B cell (primary cell): ENCODE measurements at regions not wholly inside any gene's neighbourhood (a gene's known extent, or its start where the extent isn't known, plus 50 kb on each side); places are given as distances from the start of the nearest gene placed in this dataset.
"Not testable (repeated sequence)": the region's sequence is repeated elsewhere in the genome, so short reads cannot be mapped to it uniquely, and the experiment has no call there.

Experiments
- ATAC-seq: fragments of 200-7000 bp; cut with Tn5 transposase; one replicate; pipeline ENCODE4 v1.10.0; 2021; ENCODE audit warnings: low read depth, mild to moderate bottlenecking, moderate number of reproducible peaks, moderate library complexity
- CTCF ChIA-PET: fragments of 350-600 bp; sonication (Branson Sonifier 250); formaldehyde crosslinking; loops from one replicate; lab custom pipeline; 2021; ENCODE audit warnings: antibody characterized with exemption, inconsistent platforms; lab: Charles Lee
- POLR2A ChIA-PET: fragments of 350-600 bp; sonication (Branson Sonifier 250); formaldehyde crosslinking; loops from one replicate; lab custom pipeline; 2021; ENCODE audit warnings: antibody characterized with exemption; lab: Charles Lee
- DNase-seq: peaks from one replicate; pipeline ENCODE4 v3.0.0; 2013
- H2AFZ ChIP-seq: 2 replicates; pipeline ENCODE4 v1.6.1; 2012; ENCODE audit warnings: mild to moderate bottlenecking, low read depth, low read length; ENCODE audit not compliant: insufficient read depth, poor library complexity, severe bottlenecking
- H3K27ac ChIP-seq, 2 donors: 1 replicate in 1 of 2; 2 replicates in 1 of 2; pipeline ENCODE4 v1.5.1; 2012 to 2013; ENCODE audit warnings: low read length in 2 of 2, mild to moderate bottlenecking in 2 of 2, moderate library complexity in 1 of 2
- H3K27me3 ChIP-seq, 4 experiments: fragments of 200-600 bp in 1 of 4; sonication (generic) in 1 of 4; replicated peaks in 1 of 4; 1 replicate in 2 of 4; 2 replicates in 2 of 4; pipeline versions ENCODE4 v1.6.1 to v1.7.0; 2013 to 2016; ENCODE audit warnings: low read length in 3 of 4, mild to moderate bottlenecking in 2 of 4, mixed read lengths in 1 of 4, moderate library complexity in 1 of 4; ENCODE audit not compliant: insufficient read depth in 4 of 4, control insufficient read depth in 3 of 4; ENCODE audit errors: control extremely low read depth in 1 of 4
- H3K36me3 ChIP-seq, 2 experiments: replicated peaks in 1 of 2; 1 replicate in 1 of 2; 2 replicates in 1 of 2; pipeline versions ENCODE4 v1.6.1 to v1.7.1; 2013; ENCODE audit warnings: low read length in 1 of 2; ENCODE audit not compliant: insufficient read depth in 2 of 2, control insufficient read depth in 1 of 2; ENCODE audit errors: control extremely low read depth in 1 of 2, extremely low read depth in 1 of 2
- H3K4me1 ChIP-seq, 2 donors: fragments of 200-600 bp in 1 of 2; sonication (generic) in 1 of 2; 1 replicate in 1 of 2; 2 replicates in 1 of 2; pipeline versions ENCODE4 v1.5.1 to v1.6.1; 2013 to 2017; ENCODE audit warnings: low read length in 2 of 2; ENCODE audit not compliant: control insufficient read depth in 2 of 2, insufficient read depth in 2 of 2
- H3K4me2 ChIP-seq: replicated peaks from 2 replicates; pipeline ENCODE3; 2012; ENCODE audit warnings: mild to moderate bottlenecking, low read depth, low read length; ENCODE audit not compliant: poor library complexity, severe bottlenecking
- H3K4me3 ChIP-seq, 5 experiments: fragments of 200-600 bp in 1 of 5; sonication (generic) in 1 of 5; 1 replicate in 3 of 5; 2 replicates in 2 of 5; pipeline versions ENCODE4 v1.5.1 to v1.7.0; 2011 to 2016; ENCODE audit warnings: low read length in 4 of 5, mild to moderate bottlenecking in 4 of 5, low read depth in 2 of 5, control low read depth in 1 of 5, moderate library complexity in 1 of 5; ENCODE audit not compliant: insufficient read depth in 1 of 5; ENCODE audit errors: control extremely low read depth in 1 of 5, extremely low read depth in 1 of 5
- H3K79me2 ChIP-seq: fragments of 200-600 bp; sonication (generic); one replicate; pipeline ENCODE4 v1.6.0; 2016; ENCODE audit warnings: low read length; ENCODE audit not compliant: control insufficient read depth, insufficient read depth
- H3K9ac ChIP-seq: fragments of 200-600 bp; sonication (generic); 2 replicates; pipeline ENCODE4 v1.6.1; 2017; ENCODE audit warnings: mild to moderate bottlenecking, low read length, moderate library complexity
- H3K9me3 ChIP-seq, 3 donors: one replicate each; pipeline versions ENCODE4 v1.6.1 to v1.7.1; 2013; ENCODE audit warnings: low read length in 2 of 3; ENCODE audit not compliant: control insufficient read depth in 2 of 3, insufficient read depth in 1 of 3; ENCODE audit errors: control extremely low read depth in 1 of 3
- H4K20me1 ChIP-seq: 2 replicates; pipeline ENCODE4 v1.6.0; 2012; ENCODE audit warnings: mild to moderate bottlenecking, low read length; ENCODE audit not compliant: insufficient read depth, control insufficient read depth, poor library complexity, severe bottlenecking
- H3K27ac Mint-ChIP-seq: one replicate; pipeline ENCODE4 v1.8.0; 2021; ENCODE audit warnings: mixed read lengths
- H3K27me3 Mint-ChIP-seq: one replicate; pipeline ENCODE4 v1.8.0; 2021; ENCODE audit warnings: mixed read lengths
- H3K4me1 Mint-ChIP-seq: one replicate; pipeline ENCODE4 v1.8.0; 2021; ENCODE audit warnings: mixed read lengths
- H3K4me3 Mint-ChIP-seq: one replicate; pipeline ENCODE4 v1.8.0; 2021; ENCODE audit warnings: mixed read lengths
- H3K9me3 Mint-ChIP-seq: one replicate; pipeline ENCODE4 v1.8.0; 2022; ENCODE audit warnings: mixed read lengths; ENCODE audit not compliant: insufficient read depth
- EZH2 ChIP-seq: IDR thresholded peaks from 2 replicates; pipeline ENCODE4 v1.6.1; 2012; ENCODE audit warnings: borderline replicate concordance, low read depth, mild to moderate bottlenecking, moderate library complexity, low read length; ENCODE audit not compliant: insufficient read depth, poor library complexity, severe bottlenecking
- WGBS: methylation state at CpG from one replicate; pipeline ENCODE4 v1.1.5; 2013; ENCODE audit warnings: missing lambda C conversion rate; ENCODE audit not compliant: insufficient coverage; 5-methylcytosine and 5-hydroxymethylcytosine counted together
- intact Hi-C: fragments of 100-400 bp; cut with micrococcal nuclease; formaldehyde crosslinking; loops from one replicate; pipeline ENCODE4 v1.10.0; 2022
- TF ChIP-seq, protein P1 (sequence below): fragments of 200-600 bp; IDR thresholded peaks from one replicate; pipeline ENCODE4 v1.8.0; 2022; ENCODE audit warnings: antibody characterized with exemption, mild to moderate bottlenecking

GRCh38 chr6:113067612-113068275 lies 720.6 kb downstream of the RFPL4B start:
- Histone ChIP-seq H2AFZ (no peak overlapping the region), H3K4me2 (no peak overlapping the region), H3K27ac (no peak overlapping the region), H3K79me2 (no peaks in the 10 kb centered on the region), H3K9me3 (no peaks in the 10 kb centered on the region), H3K27me3 (no peaks in the 10 kb centered on the region), H3K4me1 (no peaks in the 10 kb centered on the region), H4K20me1 (no peaks in the 10 kb centered on the region), H3K4me3 (no peak overlapping the region), H3K9ac (no peak overlapping the region), H3K36me3 (no peaks in the 10 kb centered on the region)
- no peak for DNase-seq
- CTCF ChIA-PET = no interaction called here
- ATAC-seq = no peak
- TF ChIP-seq, protein P1, sequence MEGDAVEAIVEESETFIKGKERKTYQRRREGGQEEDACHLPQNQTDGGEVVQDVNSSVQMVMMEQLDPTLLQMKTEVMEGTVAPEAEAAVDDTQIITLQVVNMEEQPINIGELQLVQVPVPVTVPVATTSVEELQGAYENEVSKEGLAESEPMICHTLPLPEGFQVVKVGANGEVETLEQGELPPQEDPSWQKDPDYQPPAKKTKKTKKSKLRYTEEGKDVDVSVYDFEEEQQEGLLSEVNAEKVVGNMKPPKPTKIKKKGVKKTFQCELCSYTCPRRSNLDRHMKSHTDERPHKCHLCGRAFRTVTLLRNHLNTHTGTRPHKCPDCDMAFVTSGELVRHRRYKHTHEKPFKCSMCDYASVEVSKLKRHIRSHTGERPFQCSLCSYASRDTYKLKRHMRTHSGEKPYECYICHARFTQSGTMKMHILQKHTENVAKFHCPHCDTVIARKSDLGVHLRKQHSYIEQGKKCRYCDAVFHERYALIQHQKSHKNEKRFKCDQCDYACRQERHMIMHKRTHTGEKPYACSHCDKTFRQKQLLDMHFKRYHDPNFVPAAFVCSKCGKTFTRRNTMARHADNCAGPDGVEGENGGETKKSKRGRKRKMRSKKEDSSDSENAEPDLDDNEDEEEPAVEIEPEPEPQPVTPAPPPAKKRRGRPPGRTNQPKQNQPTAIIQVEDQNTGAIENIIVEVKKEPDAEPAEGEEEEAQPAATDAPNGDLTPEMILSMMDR = no peak
- TF ChIP-seq EZH2 = no peak
- POLR2A ChIA-PET = no interaction called here
- Mint-ChIP-seq H3K4me3 (no peak overlapping the region), H3K9me3 (no peaks in the 10 kb centered on the region), H3K27ac (no peak overlapping the region), H3K27me3 (peaks cover 11% of the 10 kb centered on the region), H3K4me1 (no peaks in the 10 kb centered on the region)
- intact Hi-C loops = no loop called here
- WGBS = 100% methylated on average over 2 of the region's 3 CpGs

DNA sequence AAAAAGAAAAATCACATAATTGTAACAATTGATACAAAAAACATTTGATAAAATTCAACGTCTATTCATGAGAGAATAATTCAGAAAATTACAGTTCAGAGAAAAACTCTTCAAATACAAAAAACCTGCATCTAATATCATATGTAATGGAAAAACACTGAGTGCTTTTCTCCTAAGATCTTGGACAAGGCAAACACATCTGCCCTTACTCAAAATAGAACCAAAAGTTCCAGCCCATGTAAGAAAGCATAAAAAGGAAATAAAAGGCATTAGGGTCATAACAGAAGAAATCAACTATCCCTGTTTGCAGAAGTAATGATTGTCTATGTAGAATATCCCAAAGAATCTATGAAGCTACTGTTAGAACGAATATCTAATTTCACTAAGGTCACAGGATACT lies 721.4 kb downstream of the RFPL4B start:
- WGBS = no CpG with 5 or more reads among the region's 2 CpGs
- H2AFZ ChIP-seq = no peak overlapping the region
- ChIA-PET POLR2A (no interaction called here), CTCF (no interaction called here)
- intact Hi-C loops = no loop called here
- H4K20me1 ChIP-seq = no peaks in the 10 kb centered on the region
- Mint-ChIP-seq H3K27ac (no peak overlapping the region), H3K27me3 (peaks cover 8% of the 10 kb centered on the region), H3K4me1 (no peaks in the 10 kb centered on the region), H3K9me3 (no peaks in the 10 kb centered on the region), H3K4me3 (no peak overlapping the region)
- DNase-seq (no peak), ATAC-seq (no peak)
- H3K4me1 ChIP-seq = no peaks in the 10 kb centered on the region
- TF ChIP-seq, protein P1 = no peak
- TF ChIP-seq EZH2 = no peak
- H3K9me3 ChIP-seq = no peaks in the 10 kb centered on the region
- H3K4me3 ChIP-seq = no peak overlapping the region
- H3K27me3 ChIP-seq = no peaks in the 10 kb centered on the region
- no peak overlapping the region for H3K27ac ChIP-seq
- H3K79me2 ChIP-seq = no peaks in the 10 kb centered on the region
- H3K36me3 ChIP-seq = no peaks in the 10 kb centered on the region
- H3K9ac ChIP-seq = no peak overlapping the region
- no peak overlapping the region for H3K4me2 ChIP-seq

- H2AFZ ChIP-seq, H3K4me1 ChIP-seq, H3K9me3 Mint-ChIP-seq, H3K79me2 ChIP-seq, H3K4me2 ChIP-seq, H3K27me3 Mint-ChIP-seq, H4K20me1 ChIP-seq, ATAC-seq, H3K27ac ChIP-seq, H3K9me3 ChIP-seq, H3K4me3 ChIP-seq, H3K27me3 ChIP-seq, H3K36me3 ChIP-seq, intact Hi-C loops, CTCF ChIA-PET, H3K27ac Mint-ChIP-seq, H3K4me1 Mint-ChIP-seq, DNase-seq, H3K4me3 Mint-ChIP-seq, H3K9ac ChIP-seq: not testable (repeated sequence)
- POLR2A ChIA-PET = interaction anchor here (0.6 kb wide), 1 partner anchor 913 kb away, joined by 6 read pairs; no protein-coding TSS in a partner anchor
- WGBS = 88% methylated on average over 1 of the region's 3 CpGs
Observed at GRCh38 chr6:113070681-113071080, 723.6 kb downstream of the RFPL4B start.
